ENCODE measurements at regions not wholly inside any gene's neighbourhood (a gene's known extent, or its start where the extent isn't known, plus 50 kb on each side); places are given as distances from the start of the nearest gene placed in this dataset.
A peak's percentile ranks its signal among the peaks of the same experiment; 100 is the strongest.
"Not testable (repeated sequence)": the region's sequence is repeated elsewhere in the genome, so short reads cannot be mapped to it uniquely, and the experiment has no call there.

DNA sequence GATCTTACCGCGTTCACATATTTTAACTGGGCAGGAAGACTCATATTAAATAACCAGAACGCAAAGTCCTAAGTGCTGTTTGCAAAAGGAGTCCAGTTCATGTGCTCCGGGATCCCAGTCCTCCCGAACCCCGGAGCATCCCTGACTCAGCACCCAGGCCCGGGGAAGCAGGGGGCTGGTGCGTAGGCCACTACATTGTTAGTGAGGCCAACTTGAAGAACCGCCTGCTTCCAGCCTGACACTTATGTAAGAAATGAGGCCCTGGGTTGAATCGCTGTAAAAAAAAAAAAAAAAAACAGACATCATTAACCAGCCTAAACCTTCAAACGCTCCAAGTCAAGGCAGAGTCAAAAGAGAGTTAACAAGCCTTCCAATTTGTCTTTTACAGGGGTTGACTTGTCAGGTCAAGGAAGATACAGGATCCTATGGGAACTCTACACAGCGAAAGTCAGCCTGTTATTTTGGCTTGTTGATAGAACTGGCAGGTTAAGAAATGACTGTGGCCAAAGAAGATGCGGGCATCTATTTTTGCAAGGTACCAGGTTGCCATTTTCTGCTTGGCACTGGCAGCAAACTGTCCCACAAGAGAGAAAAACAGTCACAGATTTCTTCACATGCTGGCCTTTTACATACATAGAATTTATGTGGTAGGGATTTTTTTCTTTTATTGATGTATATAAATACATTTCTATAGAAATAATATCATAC, 93.3 kb downstream of the ACTL7B start:
- no peak for DNase-seq

DNA sequence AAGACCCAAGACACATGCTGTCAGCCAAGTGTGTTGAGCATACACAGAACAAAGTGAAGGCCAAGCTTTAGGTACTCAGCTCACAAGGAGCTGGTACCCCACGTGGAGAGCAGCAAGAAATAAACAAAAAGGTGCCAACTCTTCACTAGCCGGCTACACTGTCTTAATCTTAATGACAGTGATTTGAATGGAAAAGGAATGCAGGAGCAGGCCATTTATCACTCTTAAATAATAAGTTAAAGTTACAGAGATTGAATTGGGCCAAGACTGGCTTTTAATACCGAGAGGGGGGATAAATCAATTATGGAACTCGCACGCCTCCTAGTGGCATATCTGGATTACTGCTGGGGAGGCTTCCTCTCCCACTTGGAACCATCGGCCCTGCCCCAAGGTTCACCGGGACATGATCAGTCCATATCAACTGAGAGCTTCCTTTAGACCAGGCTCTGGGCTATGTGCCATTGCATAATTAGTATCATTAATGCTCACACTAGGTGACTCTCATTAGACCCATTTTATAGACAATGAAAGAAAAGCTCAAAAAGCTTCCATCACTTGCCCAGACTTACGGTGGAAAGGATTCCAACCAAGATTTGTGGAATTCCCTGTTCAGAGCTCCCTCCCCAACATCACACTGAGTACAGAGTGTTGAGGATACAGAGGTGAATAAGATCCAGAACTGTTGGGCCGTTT, 94.0 kb downstream of the ACTL7B start:
- peak in 1 of 5 experiments; percentile 30 for DNase-seq

- DNase-seq, result no peak
Observed at GRCh38 chr9:108760841-108761240, 94.9 kb downstream of the ACTL7B start.

DNA sequence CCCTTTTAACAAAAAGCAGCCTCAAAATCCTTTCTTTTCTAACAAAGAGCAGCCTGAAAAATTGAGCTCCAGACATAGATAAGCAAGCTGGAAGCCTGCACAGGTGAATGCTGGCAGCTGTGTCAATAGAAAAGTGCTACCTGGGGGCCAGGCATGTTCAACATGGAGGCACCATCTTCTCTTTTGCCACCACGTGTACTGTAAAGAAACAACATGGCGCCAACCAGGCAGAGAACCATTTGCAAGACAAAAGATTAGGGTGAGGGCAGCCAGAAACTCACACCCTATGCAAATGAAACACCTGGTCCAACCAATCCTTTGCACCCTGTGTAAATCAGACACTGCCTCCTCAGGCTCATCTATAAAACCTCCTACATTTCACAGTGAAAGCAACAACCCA, 96.0 kb downstream of the ACTL7B start:
- DNase-seq, result no peak

GRCh38 chr9:108759399-108759798, 96.4 kb downstream of the ACTL7B start:
- no peak for DNase-seq

- DNase-seq, result no peak
Observed at GRCh38 chr9:108756746-108757490, 98.9 kb downstream of the ACTL7B start.

DNA sequence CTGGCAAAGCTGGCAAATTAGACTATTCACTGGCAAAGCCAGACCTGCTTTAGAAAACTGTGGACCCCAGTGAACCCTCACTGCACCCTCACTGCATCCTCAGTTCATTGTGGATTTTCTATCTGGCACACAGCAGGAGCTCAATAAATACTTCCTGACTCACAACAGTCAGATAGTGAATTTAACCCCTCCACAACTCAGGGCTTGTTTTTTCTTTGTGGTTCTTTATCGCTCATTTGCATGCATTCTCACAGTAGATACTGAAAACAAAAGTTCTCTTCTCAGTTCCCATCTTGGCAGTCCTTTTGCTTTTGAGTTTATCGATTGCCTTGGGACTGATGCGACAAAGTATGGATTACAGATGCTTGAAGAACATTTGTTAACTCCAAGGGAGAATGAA, 99.8 kb downstream of the ACTL7B start:
- no peak for DNase-seq

GRCh38 chr9:108751369-108751768, 104.4 kb downstream of the ACTL7B start:
- no peak for DNase-seq

DNA sequence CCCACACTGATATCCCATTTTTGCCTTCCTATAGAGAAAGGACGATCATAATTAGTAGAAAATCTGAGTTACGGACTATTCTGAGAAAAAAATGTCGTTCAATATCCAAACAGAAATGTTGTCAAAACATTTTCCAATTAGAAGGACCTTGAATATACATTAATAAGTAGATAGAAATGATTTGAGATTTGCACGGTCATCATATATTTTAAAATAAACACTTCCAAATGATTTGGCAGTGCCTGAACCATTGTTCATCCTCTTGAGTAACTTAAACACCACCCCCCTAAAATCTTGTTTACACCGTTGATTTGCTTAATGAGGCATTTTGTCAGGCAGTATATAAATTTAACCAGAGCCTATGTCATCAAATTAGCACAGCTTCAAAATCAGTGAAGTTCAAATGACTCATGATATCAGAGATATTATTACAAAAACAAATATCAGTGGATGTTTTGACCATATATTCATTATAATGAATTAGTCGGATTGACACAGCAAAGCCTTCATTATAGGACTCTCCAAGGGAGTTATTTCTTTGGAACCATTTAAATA, 105.0 kb downstream of the ACTL7B start:
- DNase-seq, result no peak

- no peak for DNase-seq
Observed at GRCh38 chr9:108748776-108749175, 107.0 kb downstream of the ACTL7B start.

GRCh38 chr9:108746864-108747263, 108.9 kb downstream of the ACTL7B start:
- DNase-seq, result no peak

- DNase-seq, result no peak
Observed at GRCh38 chr9:108746001-108746400, 109.8 kb downstream of the ACTL7B start.

- no peak for DNase-seq
Observed at GRCh38 chr9:108744641-108745040, 111.1 kb downstream of the ACTL7B start.

GRCh38 chr9:108743901-108744371, 111.8 kb downstream of the ACTL7B start:
- DNase-seq, result no peak

GRCh38 chr9:108743416-108743815, 112.4 kb downstream of the ACTL7B start:
- no peak for DNase-seq

DNA sequence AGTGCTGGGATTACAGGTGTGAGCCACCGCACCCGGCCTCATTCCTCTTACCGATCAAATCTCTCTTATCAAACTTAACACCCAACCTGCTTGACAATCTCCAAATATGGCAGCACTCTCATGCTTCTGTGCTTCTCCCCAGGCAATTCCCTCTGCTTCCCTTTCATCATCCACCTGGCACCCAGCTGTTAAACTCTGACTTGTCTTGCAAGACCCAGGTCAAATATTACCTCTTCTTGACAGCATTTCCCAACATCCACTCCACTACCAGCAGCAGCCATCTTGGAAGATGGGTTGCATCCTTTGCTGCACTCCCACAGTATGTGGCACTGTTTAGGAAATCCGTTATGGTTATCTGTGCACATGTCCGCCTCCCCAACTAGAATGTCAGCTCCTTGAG, 113.6 kb downstream of the ACTL7B start:
- no peak for DNase-seq

DNA sequence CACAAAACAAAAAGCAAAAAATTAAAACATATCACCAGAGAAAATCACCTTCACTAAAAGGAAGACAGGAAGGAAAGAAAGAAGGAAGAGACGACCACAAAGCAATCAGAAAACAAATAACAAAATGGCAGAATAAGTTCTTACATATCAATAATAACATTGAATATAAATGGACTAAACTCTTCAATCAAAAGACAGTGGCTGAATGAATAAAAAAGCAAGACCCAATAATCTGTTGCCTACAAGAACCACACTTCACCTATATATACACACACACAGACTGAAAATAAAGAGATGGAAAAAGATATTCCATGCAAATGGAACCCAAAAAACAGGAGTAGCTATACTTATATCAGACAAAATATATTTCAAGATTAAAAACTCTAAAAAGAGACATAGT, 124.5 kb downstream of the ACTL7B start:
- not testable (repeated sequence) for DNase-seq

- DNase-seq, result no peak
Observed at GRCh38 chr9:108727580-108728111, 128.1 kb downstream of the ACTL7B start.

GRCh38 chr9:108724652-108725051, 131.1 kb downstream of the ACTL7B start:
- no peak for DNase-seq

DNA sequence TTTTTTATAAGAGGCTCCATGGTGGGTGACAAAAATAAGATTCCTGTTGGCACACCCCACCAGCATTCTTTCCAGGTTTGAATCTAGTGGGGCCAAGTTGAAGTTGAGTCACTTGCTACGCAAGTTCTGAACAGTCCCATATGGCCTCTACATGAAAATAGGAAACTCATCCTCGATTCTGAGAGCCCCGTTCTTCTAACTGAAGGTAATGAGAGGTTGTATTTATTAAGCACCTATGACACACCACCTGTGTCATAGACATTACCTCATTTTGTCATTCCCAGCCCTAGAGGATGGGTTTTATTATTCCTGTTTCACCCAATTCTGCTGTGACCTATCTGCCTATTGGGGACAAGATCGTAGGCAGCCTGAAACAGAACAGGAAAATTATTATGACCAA, 131.7 kb downstream of the ACTL7B start:
- no peak for DNase-seq

DNA sequence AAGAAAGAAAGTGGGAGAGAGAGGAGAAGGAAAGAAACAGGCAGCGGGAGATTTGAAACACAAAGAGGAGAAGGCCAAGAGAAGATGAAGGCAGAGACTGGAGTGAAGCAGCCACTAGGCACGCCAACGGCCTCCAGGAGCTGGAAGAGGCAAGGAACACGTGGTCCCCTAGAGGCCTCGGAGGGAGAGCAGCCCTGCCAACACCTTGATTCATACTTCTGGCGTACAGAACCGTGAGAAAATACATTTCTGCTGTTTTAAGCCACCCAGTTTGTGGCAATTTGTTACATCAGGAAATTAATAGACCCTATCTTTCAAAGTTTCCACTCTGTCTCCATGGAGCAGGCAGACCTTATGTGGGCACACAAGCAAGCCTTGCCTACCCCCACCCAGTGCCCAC, 133.4 kb downstream of the ACTL7B start:
- DNase-seq, result no peak

- DNase-seq, result no peak
Observed at GRCh38 chr9:108720191-108720642, 135.6 kb downstream of the ACTL7B start.

DNA sequence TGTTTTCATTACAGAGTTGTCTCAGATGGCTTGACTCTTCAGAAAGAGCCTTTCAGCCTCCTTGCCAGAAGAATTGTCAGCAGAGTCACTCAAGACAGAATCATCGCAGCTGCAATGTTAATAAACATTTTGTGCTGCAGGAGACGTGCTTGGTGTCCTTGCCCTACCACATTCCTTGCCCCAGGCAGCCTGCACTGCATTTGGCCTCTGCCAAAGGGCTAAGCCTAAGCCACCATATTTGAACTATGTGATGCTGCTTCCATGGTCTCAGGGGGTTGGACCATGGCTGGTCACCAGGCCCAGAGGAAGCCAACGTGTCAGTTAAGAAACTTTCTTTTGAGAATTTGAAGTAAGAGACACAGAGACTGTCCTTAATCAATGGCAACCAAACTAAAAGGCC, 145.4 kb downstream of the ACTL7B start:
- DNase-seq, result no peak
